IMR-90 (cell line): ENCODE measurements at regions not wholly inside any gene's neighbourhood (a gene's known extent, or its start where the extent isn't known, plus 50 kb on each side); places are given as distances from the start of the nearest gene placed in this dataset.

Experiments used
- ATAC-seq: fragments of 200-7000 bp; cut with Tn5 transposase; 2 replicates; pipeline ENCODE4 v1.9.1; 2020; ENCODE audit warnings: low read depth, mild to moderate bottlenecking, moderate library complexity
- BruUV-seq: library from RNA; stranded (reverse); fragments of 400-500 nt; replicated peaks from 2 replicates; lab custom pipeline; 2021; lab: Mats Ljungman, UMichigan
- CTCF ChIA-PET: fragments of 300-600 bp; formaldehyde crosslinking; extraction: SDS; loops from one replicate; lab custom pipeline; 2021; ENCODE audit warnings: antibody characterized with exemption; lab: Yijun Ruan, JAX
- POLR2A ChIA-PET: fragments of 300-600 bp; sonication (Branson Sonifier 250); formaldehyde crosslinking; loops from one replicate; lab custom pipeline; 2022; ENCODE audit warnings: antibody characterized with exemption; ENCODE audit not compliant: unreplicated experiment; lab: Charles Lee
- DNase-seq: peaks from one replicate; pipeline ENCODE4 v3.0.0; 2013
- H2AFZ ChIP-seq: replicated peaks from 2 replicates; pipeline ENCODE3; 2013; ENCODE audit warnings: low read length, mild to moderate bottlenecking; ENCODE audit not compliant: poor library complexity
- H2AK5ac ChIP-seq: 2 replicates; pipeline ENCODE4 v1.6.1; 2013; ENCODE audit warnings: low read depth, low read length, inconsistent platforms
- H2AK9ac ChIP-seq: replicated peaks from 2 replicates; pipeline ENCODE3; 2013; ENCODE audit warnings: mild to moderate bottlenecking, low read depth, low read length, moderate library complexity; ENCODE audit not compliant: poor library complexity
- H2BK120ac ChIP-seq: 2 replicates; pipeline ENCODE4 v1.6.1; 2013; ENCODE audit warnings: low read depth, low read length, inconsistent platforms
- H2BK15ac ChIP-seq: 3 replicates; pipeline ENCODE4 v1.6.1; 2013; ENCODE audit warnings: low read depth, low read length, inconsistent platforms
- H2BK20ac ChIP-seq: 2 replicates; pipeline ENCODE4 v1.6.1; 2013; ENCODE audit warnings: low read depth, mild to moderate bottlenecking, inconsistent platforms, low read length, moderate library complexity
- H2BK5ac ChIP-seq: 2 replicates; pipeline ENCODE4 v1.6.1; 2013; ENCODE audit warnings: mild to moderate bottlenecking, low read depth, low read length, inconsistent platforms; ENCODE audit not compliant: poor library complexity, severe bottlenecking
- H3K14ac ChIP-seq: replicated peaks from 2 replicates; pipeline ENCODE4 v1.6.1; 2013; ENCODE audit warnings: low read depth, low read length, inconsistent platforms
- H3K18ac ChIP-seq: 2 replicates; pipeline ENCODE4 v1.6.1; 2013; ENCODE audit warnings: low read depth, low read length, control low read depth
- H3K23ac ChIP-seq: 2 replicates; pipeline ENCODE4 v1.6.1; 2013; ENCODE audit warnings: low read depth, low read length, inconsistent platforms
- H3K27ac ChIP-seq: 2 replicates; pipeline ENCODE4 v1.5.1; 2013; ENCODE audit warnings: mild to moderate bottlenecking, control low read depth, low read length; ENCODE audit not compliant: insufficient read depth
- H3K27me3 ChIP-seq: 2 replicates; pipeline ENCODE4 v1.6.1; 2013; ENCODE audit warnings: low read length; ENCODE audit not compliant: control insufficient read depth, insufficient read depth
- H3K36me3 ChIP-seq: 2 replicates; pipeline ENCODE4 v1.6.1; 2013; ENCODE audit warnings: low read length, mixed read lengths; ENCODE audit not compliant: control insufficient read depth, insufficient read depth
- H3K4ac ChIP-seq: 2 replicates; pipeline ENCODE4 v1.6.1; 2013; ENCODE audit warnings: low read depth, low read length, inconsistent platforms
- H3K4me1 ChIP-seq: 2 replicates; pipeline ENCODE4 v1.6.1; 2013; ENCODE audit warnings: low read length, mixed read lengths; ENCODE audit not compliant: control insufficient read depth, insufficient read depth
- H3K4me2 ChIP-seq: 2 replicates; pipeline ENCODE4 v1.6.1; 2013; ENCODE audit warnings: low read depth, mild to moderate bottlenecking, control low read depth, low read length, moderate library complexity
- H3K4me3 ChIP-seq: 2 replicates; pipeline ENCODE4 v1.5.1; 2013; ENCODE audit warnings: low read depth, mild to moderate bottlenecking, control low read depth, low read length, moderate library complexity; ENCODE audit not compliant: insufficient read depth
- H3K56ac ChIP-seq: 2 replicates; pipeline ENCODE4 v1.6.1; 2013; ENCODE audit warnings: low read length, inconsistent platforms; ENCODE audit not compliant: insufficient read depth; ENCODE audit errors: extremely low read depth
- H3K79me1 ChIP-seq, 2 experiments: 2 replicates each; pipeline ENCODE4 v1.6.1; 2013; ENCODE audit warnings: low read length in 2 of 2, inconsistent platforms in 1 of 2, low read depth in 1 of 2
- H3K9ac ChIP-seq: 2 replicates; pipeline ENCODE4 v1.6.1; 2013; ENCODE audit warnings: low read depth, low read length, control low read depth
- H3K9me1 ChIP-seq: 2 replicates; pipeline ENCODE4 v1.6.1; 2013; ENCODE audit warnings: low read length, inconsistent platforms; ENCODE audit not compliant: insufficient read depth
- H3K9me3 ChIP-seq: 2 replicates; pipeline ENCODE4 v1.6.1; 2013; ENCODE audit warnings: low read length; ENCODE audit not compliant: control insufficient read depth, insufficient read depth
- H4K20me1 ChIP-seq: 2 replicates; pipeline ENCODE4 v1.6.1; 2013; ENCODE audit warnings: low read length, inconsistent platforms; ENCODE audit not compliant: insufficient read depth
- H4K5ac ChIP-seq: 2 replicates; pipeline ENCODE4 v1.6.1; 2013; ENCODE audit warnings: mild to moderate bottlenecking, low read depth, low read length, control low read depth
- H4K8ac ChIP-seq, 2 experiments: 2 replicates each; pipeline ENCODE4 v1.6.1; 2013; ENCODE audit warnings: low read depth in 2 of 2, low read length in 2 of 2, control low read depth in 1 of 2, inconsistent platforms in 1 of 2
- H4K91ac ChIP-seq: 2 replicates; pipeline ENCODE4 v1.6.1; 2013; ENCODE audit warnings: low read depth, low read length, inconsistent platforms; ENCODE audit not compliant: insufficient read depth
- FOS ChIP-seq: fragments of 150-350 bp; IDR thresholded peaks from 2 replicates; pipeline ENCODE4 v1.6.1; 2016; ENCODE audit warnings: low read depth, low read length
- MAZ ChIP-seq: IDR thresholded peaks from 2 replicates; pipeline ENCODE4 v1.6.1; 2012; ENCODE audit warnings: low read depth, mild to moderate bottlenecking, low read length, improper control_type of control experiment, moderate library complexity, borderline replicate concordance
- MXI1 ChIP-seq: IDR thresholded peaks from 2 replicates; pipeline ENCODE4 v1.6.1; 2012; ENCODE audit warnings: low read depth, mild to moderate bottlenecking, low read length, moderate library complexity, borderline replicate concordance
- POLR2A ChIP-seq: IDR thresholded peaks from 2 replicates; pipeline ENCODE4 v1.6.1; 2012; ENCODE audit warnings: mild to moderate bottlenecking, low read depth, low read length
- RAD21 ChIP-seq: IDR thresholded peaks from 2 replicates; pipeline ENCODE4 v1.6.1; 2012; ENCODE audit warnings: low read length, improper control_type of control experiment
- RFX5 ChIP-seq: IDR thresholded peaks from 2 replicates; pipeline ENCODE4 v1.8.0; 2012; ENCODE audit warnings: low read depth, mild to moderate bottlenecking, low read length, moderate library complexity
- SMC3 ChIP-seq: fragments of 150-350 bp; IDR thresholded peaks from 2 replicates; pipeline ENCODE4 v1.6.1; 2016; ENCODE audit warnings: low read depth, mild to moderate bottlenecking, antibody characterized with exemption, low read length, moderate library complexity
- USF2 ChIP-seq: fragments of 150-350 bp; IDR thresholded peaks from 2 replicates; pipeline ENCODE4 v1.6.1; 2017; ENCODE audit warnings: mild to moderate bottlenecking, antibody characterized with exemption, low read length, low read depth
- WGBS, 2 experiments: methylation state at CpG; one replicate each; pipeline versions ENCODE4 v1.1.5 to v1.1.7; 2013; ENCODE audit warnings: missing lambda C conversion rate in 2 of 2; ENCODE audit not compliant: insufficient read length in 1 of 2; ENCODE audit errors: extremely low coverage in 2 of 2; 5-methylcytosine and 5-hydroxymethylcytosine counted together
- dilution Hi-C: fragments of 300-500 bp; cut with HindIII; formaldehyde crosslinking; loops from one replicate; pipeline ENCODE4 v1.14.3; 2018; ENCODE audit warnings: low sequenced_read_pairs; ENCODE audit not compliant: unreplicated experiment
- in situ Hi-C: fragments of 300-500 bp; cut with MboI; formaldehyde crosslinking; loops from 3 replicates; pipeline ENCODE4 v1.14.3; 2019; ENCODE audit warnings: low sequenced_read_pairs, inconsistent platforms, mixed read lengths
- intact Hi-C: fragments of 100-400 bp; cut with micrococcal nuclease; formaldehyde crosslinking; loops from 2 replicates; pipeline ENCODE4 v1.10.0; 2022
- TF ChIP-seq, protein P1 (sequence below): conservative IDR thresholded peaks from 2 replicates; pipeline ENCODE4 v1.5.1; 2012; ENCODE audit warnings: mild to moderate bottlenecking, low read depth, low read length, improper control_type of control experiment
- TF ChIP-seq, protein P2 (sequence below): fragments of 150-350 bp; IDR thresholded peaks from 2 replicates; pipeline ENCODE4 v1.6.1; 2016; ENCODE audit warnings: low read depth, mild to moderate bottlenecking, low read length, moderate library complexity, borderline replicate concordance

- Histone ChIP-seq H2BK15ac (no peak overlapping the region), H2AFZ (no peak overlapping the region), H3K9me1 (no peaks in the 10 kb centered on the region), H3K23ac (no peak overlapping the region), H4K20me1 (no peaks in the 10 kb centered on the region), H3K36me3 (no peaks in the 10 kb centered on the region), H4K8ac (no peak overlapping the region), H4K5ac (no peak overlapping the region), H2AK5ac (no peak overlapping the region; the same call in 1 of the 2 replicates), H3K27ac (no peak overlapping the region), H3K9ac (no peak overlapping the region), H3K4me1 (no peaks in the 10 kb centered on the region), H2BK5ac (no peak overlapping the region), H3K14ac (no peak overlapping the region), H2BK20ac (no peak overlapping the region), H2BK120ac (no peak overlapping the region), H3K9me3 (no peaks in the 10 kb centered on the region), H3K4ac (no peak overlapping the region), H3K18ac (no peak overlapping the region), H3K4me2 (no peak overlapping the region), H3K4me3 (no peak overlapping the region), H2AK9ac (no peak overlapping the region), H3K56ac (no peak overlapping the region), H3K79me1 (no peaks in the 10 kb centered on the region), H4K91ac (no peak overlapping the region), H3K27me3 (peaks cover 2% of the 10 kb centered on the region; the same call in 1 of the 2 replicates)
- POLR2A ChIA-PET = no interaction called here
- in situ Hi-C loops (no loop called here), intact Hi-C loops (no loop called here), dilution Hi-C loops (no loop called here)
- no TSS peak for BruUV-seq
- TF ChIP-seq SMC3 (no peak), FOS (no peak), USF2 (no peak), MAZ (no peak), RAD21 (no peak), POLR2A (no peak), RFX5 (no peak), MXI1 (no peak)
- TF ChIP-seq, protein P1, sequence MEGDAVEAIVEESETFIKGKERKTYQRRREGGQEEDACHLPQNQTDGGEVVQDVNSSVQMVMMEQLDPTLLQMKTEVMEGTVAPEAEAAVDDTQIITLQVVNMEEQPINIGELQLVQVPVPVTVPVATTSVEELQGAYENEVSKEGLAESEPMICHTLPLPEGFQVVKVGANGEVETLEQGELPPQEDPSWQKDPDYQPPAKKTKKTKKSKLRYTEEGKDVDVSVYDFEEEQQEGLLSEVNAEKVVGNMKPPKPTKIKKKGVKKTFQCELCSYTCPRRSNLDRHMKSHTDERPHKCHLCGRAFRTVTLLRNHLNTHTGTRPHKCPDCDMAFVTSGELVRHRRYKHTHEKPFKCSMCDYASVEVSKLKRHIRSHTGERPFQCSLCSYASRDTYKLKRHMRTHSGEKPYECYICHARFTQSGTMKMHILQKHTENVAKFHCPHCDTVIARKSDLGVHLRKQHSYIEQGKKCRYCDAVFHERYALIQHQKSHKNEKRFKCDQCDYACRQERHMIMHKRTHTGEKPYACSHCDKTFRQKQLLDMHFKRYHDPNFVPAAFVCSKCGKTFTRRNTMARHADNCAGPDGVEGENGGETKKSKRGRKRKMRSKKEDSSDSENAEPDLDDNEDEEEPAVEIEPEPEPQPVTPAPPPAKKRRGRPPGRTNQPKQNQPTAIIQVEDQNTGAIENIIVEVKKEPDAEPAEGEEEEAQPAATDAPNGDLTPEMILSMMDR = no peak
- TF ChIP-seq, protein P2, sequence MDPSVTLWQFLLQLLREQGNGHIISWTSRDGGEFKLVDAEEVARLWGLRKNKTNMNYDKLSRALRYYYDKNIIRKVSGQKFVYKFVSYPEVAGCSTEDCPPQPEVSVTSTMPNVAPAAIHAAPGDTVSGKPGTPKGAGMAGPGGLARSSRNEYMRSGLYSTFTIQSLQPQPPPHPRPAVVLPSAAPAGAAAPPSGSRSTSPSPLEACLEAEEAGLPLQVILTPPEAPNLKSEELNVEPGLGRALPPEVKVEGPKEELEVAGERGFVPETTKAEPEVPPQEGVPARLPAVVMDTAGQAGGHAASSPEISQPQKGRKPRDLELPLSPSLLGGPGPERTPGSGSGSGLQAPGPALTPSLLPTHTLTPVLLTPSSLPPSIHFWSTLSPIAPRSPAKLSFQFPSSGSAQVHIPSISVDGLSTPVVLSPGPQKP = no peak
- DNase-seq (no peak), ATAC-seq (no peak)
- CTCF ChIA-PET = no interaction called here
- 89% methylated on average over 3 of the region's 12 CpGs; no CpG with 5 or more reads in 1 of the 2 experiments for WGBS, 2 experiments
These were observed 103.9 kb upstream of the ALDH1A3 start for GRCh38 chr15:100775581-100776185.
